Right kidney (tissue), 1 donor: ENCODE measurements at regions not wholly inside any gene's neighbourhood (a gene's known extent, or its start where the extent isn't known, plus 50 kb on each side); places are given as distances from the start of the nearest gene placed in this dataset.

ENCODE experiments used
- DNase-seq: peaks from one replicate; pipeline ENCODE4 v3.0.0-alpha.2; 2016

DNA sequence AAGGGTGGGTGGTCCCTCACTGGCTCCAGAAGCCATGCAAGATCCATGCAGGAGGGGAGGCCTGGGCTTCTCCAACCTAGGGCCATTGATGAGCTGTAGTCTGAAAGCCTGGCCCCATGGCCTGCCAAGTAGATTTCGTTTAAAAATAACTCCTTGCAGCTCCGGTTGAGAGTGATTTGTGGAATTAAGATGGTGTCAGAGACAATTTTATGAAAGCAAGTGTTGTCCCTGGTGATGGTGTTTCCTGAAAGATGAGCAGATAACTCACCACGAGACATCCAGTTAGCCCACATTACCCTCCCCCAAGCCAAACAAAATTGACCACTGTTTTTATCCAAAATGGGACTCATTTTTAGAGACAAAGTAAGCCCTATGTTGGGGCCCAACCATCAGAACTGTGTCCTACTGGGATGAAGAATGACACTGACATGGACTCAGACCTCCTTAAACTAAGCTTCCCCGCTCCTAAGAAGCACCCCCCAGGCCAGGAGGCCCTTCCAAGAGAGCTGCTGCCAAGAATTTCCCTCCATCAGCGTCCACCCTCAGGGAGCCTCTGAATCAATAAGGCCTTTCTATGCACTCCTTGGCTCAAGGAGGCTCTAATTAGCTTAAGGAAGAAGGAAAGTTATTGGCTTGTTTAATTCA lies 174.2 kb upstream of the NCAM1 start:
- DNase-seq, result no peak

DNA sequence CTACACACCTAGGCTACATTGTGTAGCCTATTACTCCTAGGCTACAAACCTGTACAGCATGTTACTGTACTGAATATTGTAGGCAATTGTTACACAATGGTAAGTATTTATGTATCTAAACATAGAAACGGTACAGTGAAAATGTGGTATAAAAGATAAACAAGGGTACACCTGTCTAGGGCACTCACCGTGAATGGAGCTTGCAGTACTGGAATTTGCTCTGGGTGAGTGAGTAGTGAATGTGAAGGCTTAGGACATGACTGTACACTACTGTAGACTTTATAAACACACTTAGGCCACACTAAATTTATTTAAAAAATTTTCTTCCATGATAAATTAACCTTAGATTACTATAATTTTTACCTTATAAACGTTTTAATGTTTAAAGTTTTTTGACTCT lies 171.7 kb upstream of the NCAM1 start:
- DNase-seq, result no peak

DNA sequence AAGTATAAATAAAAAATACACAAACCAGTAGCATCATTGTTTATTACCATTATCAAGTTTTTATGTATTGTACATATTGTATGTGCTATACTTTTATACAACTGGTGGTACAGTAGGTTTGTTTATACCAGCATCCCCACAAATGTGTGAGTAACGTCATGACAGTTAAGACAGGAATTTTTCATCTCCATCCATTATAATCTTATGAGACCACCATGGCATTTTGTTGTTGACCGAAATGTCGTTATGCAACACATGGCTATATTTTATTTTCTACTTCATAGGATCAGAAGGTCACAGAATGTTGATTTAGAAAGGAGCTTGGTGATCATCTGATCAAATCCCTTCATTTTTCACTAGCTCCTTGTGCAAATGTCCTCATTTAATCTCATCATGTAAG lies 170.9 kb upstream of the NCAM1 start:
- no peak for DNase-seq

DNA sequence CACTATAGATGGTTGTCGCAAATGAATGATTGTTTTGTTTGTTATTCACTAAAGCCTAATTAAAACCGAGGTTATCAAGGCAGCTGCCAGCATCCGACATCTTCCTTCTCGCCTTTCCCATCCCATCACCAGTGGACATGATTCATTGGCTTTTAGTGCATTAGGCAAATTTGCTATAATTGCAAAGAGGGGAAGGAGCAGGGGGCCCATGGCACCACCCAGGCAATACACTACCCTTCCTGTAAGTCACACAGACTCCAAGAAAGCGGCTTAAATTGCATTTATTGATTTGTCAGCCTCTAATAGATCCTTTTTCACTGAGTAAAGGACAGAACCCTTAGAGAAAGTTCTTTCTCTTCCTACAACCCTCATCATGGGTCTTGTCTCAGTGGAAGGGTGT lies 169.2 kb upstream of the NCAM1 start:
- DNase-seq, result no peak

DNA sequence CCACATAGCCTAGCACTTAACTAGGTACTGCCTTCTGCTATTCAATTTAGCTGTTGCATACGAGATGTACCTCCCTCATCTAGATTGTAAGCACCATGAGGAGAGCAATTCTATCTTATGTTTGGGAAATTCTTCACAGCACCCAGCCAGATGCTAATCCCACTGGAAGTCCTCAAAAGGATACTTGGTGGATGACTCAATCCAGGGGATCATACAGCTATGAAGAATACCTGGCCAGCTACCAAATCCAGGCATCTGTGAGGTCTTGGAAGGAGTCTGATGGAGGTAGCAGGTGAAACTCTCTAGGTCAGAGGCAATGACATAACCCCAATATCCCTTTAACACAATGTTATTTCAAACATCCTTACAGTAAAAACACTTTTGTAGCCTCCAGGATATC lies 167.8 kb upstream of the NCAM1 start:
- DNase-seq, result no peak

DNA sequence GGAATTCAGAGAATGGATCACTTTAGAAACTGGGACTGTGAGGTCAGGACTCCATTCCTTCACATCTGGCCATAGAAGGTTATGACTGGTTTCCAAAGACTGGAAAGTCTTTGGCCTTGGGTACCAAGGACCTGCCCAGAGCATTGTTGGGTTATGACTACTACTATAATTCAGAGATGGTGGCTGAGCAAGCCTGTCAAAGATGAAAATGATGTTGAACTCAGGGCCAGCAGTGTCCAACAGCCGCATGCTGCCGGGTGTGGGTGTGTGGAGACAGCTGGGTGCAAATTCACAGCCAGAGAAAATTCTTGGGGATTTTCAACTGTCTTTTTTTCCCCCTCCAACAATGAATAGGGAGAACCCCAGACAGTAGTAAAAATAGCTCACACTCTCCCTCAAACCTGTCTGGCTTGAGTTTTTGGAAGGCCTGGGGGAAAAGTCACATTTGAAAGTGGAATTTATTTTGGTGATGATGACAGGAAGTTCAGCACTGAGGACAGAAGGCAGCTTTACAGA lies 166.8 kb upstream of the NCAM1 start:
- no peak for DNase-seq

DNA sequence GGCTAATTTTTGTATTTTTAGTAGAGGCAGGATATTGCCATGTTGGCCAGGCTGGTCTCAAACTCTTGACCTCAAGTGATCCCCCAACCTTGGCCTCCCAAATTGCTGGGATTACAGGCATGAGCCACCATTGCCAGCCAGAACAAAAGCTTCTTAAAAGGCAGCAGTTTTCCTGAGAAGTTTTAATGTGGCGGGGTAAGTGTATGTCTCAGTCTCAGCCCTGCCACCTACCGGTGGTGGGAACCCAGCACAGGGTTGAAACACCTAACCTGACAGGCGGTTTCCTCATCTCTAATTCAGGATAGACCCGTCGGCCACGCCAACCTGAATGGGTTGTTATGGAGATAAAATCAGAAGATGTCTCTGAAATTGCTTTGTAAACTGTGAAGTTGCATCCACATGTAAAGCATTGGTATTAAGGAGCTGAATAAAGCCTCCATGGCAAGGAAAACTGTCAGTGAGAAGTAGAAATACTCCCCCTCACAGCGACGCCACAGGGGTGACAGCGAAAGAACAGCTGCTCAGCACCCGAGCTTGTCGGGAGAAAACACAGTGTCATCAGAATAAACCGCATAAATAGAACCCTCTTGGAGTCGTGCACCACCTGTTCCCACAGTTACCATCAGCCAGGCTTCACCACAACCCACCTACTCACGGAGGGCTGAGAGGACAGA lies 165.9 kb upstream of the NCAM1 start:
- no peak for DNase-seq

DNA sequence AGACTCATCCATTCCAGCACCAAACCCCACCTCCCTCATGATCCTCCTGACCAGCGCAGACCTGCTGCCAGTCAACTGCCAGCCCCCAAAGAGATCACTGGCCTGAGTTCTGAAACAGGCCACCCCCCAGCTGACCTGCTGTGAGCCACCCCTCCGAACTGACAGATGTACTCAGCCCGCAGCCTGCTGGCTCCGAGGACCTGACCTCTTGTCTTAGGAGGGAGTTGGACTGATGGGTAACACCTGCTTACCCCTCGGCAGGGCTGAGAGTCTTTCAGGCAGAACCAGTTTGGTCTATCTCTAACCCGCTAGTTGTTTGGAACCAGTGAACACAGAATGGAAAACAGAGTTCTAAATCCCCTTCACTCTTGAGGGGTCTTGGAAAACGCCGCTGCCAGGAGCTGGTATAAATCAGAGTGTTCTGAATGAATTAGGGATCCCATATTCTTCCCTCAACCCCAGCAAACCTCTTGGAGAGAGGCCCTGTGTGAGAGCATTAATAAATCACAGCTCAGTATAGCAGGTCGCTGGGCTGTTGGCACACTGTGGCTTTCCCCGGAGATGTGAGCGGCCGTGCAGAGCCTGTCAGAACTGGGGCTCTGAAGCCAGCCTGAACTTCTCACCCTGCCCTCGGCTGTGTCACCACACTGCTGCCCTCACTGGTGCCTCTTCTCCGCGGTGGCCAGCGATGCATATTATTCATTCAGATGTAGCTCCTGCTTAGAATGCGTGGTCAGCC lies 165.1 kb upstream of the NCAM1 start:
- peak; percentile 75 for DNase-seq

DNA sequence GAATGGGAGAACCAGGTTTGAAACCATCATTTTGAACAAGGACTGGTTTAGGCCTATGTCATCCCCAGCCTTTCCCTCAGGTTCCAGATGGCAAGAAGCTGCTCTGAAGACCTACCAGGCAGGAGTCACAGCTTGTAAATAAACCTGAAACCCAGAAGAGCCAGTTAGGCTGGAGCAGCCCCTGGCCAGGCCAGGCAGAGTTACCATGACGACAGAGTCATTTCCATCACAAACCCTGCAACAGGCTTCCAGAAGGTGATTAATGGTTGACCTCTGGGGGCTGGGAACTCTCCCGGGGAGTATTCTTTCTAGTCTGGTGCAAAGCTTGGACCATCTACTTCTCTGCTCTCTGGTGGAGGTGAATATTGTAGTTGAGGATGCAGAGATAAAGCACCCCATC lies 164.1 kb upstream of the NCAM1 start:
- DNase-seq, result peak; percentile 49

DNA sequence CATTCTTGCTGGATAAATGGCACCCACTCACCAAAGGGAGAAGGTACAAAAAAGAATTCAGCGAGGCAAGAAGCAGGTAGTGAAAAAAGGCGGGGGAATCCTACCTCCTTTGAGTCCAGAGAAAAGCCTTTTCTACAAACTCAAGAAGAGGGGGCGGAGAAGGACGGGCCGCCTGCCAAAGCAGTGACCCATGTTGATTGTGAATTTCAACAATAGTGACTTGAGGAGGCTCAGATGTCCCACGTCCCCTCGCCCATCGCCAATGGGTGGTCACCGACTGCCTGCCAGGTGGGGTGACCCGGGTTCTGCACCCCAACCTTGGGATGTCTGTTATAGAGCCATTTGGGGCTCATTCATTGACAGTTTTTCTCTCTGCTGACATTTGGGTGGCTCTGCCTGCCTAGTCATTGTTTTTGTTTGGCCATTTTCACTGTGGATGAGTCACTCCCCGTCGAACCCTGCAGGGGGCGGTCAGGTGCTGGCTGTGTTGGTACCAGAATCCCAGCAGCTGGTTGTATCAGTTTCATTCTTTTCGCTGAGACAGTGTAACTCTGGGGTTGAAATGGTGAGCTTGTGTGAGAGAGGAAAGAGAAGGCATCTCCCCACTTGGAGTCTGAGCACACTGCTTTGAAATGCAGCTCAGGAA lies 163.4 kb upstream of the NCAM1 start:
- DNase-seq, result peak; percentile 49

DNA sequence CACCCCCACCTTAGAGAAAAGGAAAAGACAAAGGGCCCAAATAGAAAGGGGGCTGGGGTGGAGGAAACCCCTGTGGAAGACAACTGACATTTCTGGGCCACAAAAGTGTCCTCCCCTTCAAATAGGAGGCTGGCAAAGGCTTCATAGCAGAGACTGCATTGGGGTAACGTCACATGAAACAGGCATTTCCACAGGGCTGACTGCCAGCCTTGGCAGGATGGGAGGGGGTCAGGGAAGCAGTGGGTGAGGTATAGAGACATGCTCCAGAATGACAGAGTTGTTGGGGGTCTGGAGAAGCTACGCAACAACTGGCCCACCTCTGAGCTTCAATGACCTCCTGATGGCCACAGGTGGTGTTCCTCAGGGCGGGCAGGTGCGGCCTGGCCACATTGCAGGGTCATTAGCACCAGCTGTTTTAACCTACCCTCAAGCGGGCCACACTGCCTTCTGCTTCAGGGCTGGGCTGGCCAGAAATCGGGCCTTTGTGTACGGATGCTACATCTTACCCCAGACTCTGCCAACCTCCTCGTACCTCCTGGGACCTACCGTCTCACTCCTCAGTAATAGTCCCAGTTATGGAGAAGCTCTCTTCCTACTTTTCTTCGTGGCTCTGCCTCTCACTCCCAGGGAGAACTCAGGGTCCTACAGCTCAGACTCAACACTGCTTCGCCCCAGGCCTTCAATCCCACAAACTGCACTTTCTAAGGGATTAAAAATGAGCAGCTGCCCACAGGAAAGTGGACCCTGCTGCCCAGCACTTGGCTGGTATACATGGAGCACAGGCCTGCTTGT lies 160.0 kb upstream of the NCAM1 start:
- no peak for DNase-seq

DNA sequence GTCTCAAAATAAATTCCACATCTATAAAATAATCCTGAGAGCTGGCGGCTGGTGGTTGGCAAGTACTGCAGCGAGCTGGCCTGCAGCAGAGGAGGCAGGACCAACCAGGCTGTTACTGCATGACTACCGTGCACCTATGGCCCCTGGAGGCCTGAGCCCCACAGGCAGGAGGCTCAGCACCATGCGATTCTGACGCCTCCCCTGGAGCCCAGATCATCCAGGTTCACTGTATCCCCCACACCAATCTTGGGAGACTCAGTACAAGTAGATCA lies 159.5 kb upstream of the NCAM1 start:
- no peak for DNase-seq

DNA sequence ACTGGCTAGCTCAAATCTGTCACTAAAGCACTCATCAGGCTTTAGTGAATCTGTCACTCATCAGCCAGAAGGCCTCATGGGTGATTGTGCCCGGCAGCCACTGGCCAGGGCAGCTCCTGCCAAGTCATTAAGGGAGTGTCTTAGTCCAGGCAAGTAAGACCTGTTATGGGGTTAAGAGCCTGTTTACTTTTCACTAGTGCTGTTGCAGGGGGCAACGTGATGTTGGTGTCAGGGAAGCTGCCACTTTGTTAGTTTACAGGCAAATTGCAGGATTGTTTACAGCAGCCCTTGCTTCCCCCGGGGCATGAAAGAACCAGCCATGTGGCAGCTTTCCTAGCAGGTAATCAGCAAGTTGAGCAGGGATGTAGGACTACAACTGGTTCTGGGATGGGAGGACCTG lies 155.6 kb upstream of the NCAM1 start:
- DNase-seq, result no peak

DNA sequence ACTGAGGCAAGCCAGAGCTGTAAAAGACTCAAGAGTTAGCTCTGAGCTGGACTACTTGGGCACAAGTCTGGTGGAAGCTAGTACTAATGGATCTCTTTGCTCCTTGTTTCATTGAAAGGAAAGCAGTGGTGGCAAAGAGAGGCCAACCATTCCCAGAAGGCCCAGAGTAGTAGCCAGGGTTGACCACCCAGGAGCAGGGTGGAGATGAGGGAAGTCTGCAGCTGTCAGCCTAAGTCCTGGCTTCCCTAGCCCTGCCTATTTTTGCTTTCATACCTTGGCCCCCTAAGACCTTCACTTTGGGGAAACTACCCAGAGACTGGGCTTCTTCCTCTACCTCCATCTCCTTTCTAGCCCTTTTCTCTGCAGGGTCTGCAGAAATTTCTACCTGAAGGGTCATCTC lies 155.0 kb upstream of the NCAM1 start:
- no peak for DNase-seq

DNA sequence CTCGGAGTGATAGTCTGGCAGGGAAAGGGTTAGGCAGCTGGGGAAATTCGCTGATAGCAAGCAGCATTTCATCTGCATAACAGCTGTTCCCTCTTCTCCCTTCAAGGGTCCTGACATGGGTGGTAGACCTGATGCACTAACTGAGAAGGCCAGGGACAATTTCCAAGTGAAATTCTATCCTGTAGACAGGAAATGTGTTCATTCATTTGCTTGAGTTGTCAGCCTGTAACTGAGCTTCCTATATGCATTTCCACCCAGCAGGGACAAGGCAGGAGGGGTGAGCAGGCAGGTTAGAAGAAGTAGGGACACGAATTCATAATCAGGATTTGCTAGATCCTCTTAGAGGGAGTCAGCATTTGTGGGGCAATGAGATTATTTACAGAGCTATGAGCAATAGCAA lies 154.3 kb upstream of the NCAM1 start:
- DNase-seq, result no peak

DNA sequence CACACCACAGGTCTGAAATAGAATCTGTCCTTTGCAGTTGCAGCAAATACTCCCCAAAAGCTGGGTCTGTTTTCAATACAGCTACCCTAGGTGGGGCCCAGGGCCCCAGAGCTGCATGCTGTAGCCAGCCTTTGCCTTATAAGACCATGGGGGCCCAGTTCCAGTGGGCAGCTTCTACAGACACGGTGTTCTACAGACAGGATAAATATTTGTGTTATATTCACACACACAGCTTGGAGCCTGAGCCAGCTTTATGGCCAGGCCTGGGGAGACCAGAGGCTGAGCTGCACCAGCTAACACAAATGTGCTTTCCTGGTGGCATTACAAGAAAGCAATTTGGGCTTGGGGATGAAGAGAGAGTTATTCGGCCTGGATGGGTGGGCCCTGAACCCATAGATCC lies 151.8 kb upstream of the NCAM1 start:
- DNase-seq, result no peak

DNA sequence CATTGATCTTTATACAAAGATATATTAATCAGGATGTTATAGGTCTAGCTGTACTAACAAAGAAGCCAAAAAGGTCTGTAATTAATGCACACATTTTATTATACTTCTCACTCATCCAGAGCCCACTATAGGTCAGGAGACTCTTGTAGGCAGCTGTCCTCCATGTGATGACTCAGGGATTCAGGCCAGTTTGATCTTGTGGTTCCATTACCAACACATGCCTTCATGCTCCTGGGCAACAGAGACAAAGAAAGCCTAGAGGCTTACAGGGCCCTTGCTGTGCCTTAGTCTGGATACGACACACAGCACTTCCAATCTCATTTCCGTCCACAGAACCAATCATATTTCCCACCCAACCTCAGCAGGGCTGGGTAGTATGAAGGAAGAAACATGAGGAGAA lies 150.3 kb upstream of the NCAM1 start:
- DNase-seq, result no peak

DNA sequence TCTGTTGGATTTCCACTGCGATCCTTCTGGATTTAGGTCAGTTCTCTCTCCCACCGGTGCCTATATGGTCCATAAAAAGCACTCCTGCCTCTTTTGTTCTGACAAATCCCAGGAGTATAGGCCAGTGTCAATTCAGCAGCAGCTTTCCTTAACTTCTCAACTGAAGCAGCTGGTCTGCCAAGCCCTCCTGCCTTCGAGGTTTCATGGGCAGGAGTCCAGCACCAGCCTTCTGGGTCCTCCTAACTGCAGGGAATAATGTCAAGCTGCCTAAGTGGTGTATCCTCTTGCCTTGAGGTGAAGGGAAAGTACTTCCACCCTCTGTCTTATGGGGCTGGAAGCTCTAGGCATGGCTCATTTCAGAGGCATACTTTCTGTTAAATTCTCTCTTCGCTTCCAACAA lies 149.4 kb upstream of the NCAM1 start:
- no peak for DNase-seq

DNA sequence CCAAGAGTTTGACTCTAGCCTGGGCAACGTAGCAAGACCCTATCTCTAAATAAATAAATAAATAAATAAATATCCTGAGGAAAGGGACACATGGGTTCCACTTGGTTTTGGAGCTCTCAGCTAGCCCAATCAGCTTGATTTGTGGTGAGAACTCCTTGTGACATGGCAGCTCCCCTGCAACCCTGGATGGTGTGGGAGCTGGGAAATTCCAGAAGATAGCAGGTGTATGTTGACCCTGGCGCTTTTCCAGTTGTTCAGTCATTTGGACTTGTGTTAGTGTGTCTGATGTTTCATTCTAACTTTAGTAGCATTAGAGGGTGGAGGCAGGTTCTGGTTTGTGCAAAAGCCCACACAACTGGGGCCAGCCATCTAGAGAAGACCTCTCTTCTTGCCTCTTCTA lies 148.5 kb upstream of the NCAM1 start:
- no peak for DNase-seq

DNA sequence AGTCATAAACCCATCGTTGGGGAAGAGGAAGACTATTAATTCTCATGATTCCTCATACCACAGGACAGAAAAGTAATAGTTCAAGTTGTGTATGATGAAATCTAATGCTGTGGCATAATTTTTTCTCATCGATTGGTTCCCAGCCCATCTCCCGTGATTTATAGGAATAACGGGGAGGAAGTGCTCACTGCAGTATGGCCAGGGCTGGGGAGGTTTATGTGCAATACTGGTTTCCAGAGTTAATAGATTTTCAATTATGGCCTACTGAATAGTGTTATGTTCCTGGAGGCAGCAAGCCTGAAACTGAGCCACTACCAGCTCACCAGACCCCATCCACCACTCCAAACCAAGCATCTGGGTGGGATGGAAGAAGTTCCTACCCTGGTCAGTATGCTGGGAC lies 147.1 kb upstream of the NCAM1 start:
- no peak for DNase-seq

DNA sequence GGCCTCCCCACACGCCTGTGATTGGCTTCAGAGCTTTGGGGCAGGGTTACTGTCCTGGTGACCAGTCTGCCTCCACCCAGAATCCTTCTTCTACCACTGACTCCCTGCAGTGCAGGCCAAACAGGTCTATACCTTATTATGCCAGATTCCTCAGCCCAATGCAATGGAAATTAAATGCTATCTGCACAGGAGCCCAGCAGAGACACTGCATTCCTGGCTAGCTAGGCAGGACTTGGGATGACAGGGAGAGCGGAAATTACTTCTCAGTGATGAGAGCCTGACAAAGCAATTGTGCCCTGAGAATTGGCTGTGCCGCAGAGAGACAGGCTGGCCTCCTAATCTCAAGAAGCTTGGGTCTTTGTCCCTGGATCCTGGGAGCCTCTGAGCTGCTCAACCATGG lies 143.8 kb upstream of the NCAM1 start:
- no peak for DNase-seq

DNA sequence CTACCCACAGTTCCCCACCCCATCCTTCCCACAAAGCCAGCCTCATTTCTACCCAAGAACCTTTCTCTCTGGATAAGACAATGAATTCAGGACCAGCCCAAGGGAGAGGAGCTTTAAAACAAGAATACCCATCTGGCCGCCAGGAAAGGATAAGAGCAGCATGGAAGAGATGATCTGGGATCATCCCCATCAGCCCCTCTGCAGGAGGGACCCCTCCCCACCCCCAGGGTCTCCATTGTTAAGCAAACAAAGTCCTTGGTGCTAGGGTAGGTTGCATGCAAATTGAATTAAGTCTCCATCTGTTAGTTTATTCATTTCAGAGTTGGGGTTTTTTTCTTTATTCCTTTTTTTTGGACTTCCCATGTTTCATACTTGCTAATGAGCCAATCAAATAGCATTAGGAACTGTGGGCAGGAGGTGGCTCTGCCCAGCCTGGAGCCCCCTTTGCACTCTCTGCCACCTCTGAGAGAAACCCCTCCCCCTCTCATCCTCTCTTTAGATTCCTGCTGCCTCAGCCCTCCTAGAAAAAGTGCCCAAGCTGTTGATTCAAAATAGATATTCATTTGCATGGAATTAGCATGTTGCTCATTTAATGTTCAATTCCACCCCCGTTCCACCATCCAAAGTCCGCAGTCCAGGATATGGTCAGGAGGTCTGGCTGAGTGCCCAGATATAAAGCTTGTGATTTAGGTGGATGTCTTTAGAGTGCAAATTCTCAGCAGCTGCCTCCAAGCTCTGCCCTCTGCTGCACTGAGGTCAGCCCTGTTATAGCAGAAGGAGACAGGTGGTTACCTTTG lies 138.5 kb upstream of the NCAM1 start:
- no peak for DNase-seq
